CD14-positive monocyte (primary cell): ENCODE measurements at regions not wholly inside any gene's neighbourhood (a gene's known extent, or its start where the extent isn't known, plus 50 kb on each side); places are given as distances from the start of the nearest gene placed in this dataset.

ENCODE experiments used
- DNase-seq, 3 donors: peaks; one replicate each; pipeline ENCODE4 v3.0.0-alpha.2; 2011 to 2022
- H2AFZ ChIP-seq: 2 replicates; pipeline ENCODE4 v1.6.0; 2012; ENCODE audit warnings: mild to moderate bottlenecking, low read depth, low read length, inconsistent platforms; ENCODE audit not compliant: insufficient read depth, poor library complexity, severe bottlenecking
- H3K27ac ChIP-seq, 2 donors: 1 replicate in 1 of 2; 2 replicates in 1 of 2; pipeline ENCODE4 v1.5.1; 2012 to 2013; ENCODE audit warnings: low read length in 2 of 2, control low read depth in 1 of 2, inconsistent platforms in 1 of 2, low read depth in 1 of 2, mild to moderate bottlenecking in 1 of 2
- H3K27me3 ChIP-seq, 2 donors: one replicate each; pipeline versions ENCODE4 v1.6.0 to v1.6.1; 2011 to 2013; ENCODE audit warnings: low read length in 2 of 2; ENCODE audit not compliant: control insufficient read depth in 2 of 2, insufficient read depth in 2 of 2
- H3K36me3 ChIP-seq, 2 donors: replicated peaks in 1 of 2; 1 replicate in 1 of 2; 2 replicates in 1 of 2; pipeline versions ENCODE4 v1.5.1 to v1.6.1; 2012 to 2013; ENCODE audit warnings: low read length in 2 of 2, control low read depth in 1 of 2, inconsistent platforms in 1 of 2, mild to moderate bottlenecking in 1 of 2; ENCODE audit not compliant: insufficient read depth in 2 of 2, control insufficient read depth in 1 of 2
- H3K4me1 ChIP-seq, 2 donors: 1 replicate in 1 of 2; 2 replicates in 1 of 2; pipeline versions ENCODE4 v1.5.1 to v1.6.1; 2012 to 2013; ENCODE audit warnings: low read length in 2 of 2, control low read depth in 1 of 2, inconsistent platforms in 1 of 2, mild to moderate bottlenecking in 1 of 2, moderate library complexity in 1 of 2; ENCODE audit not compliant: insufficient read depth in 2 of 2, control insufficient read depth in 1 of 2
- H3K4me2 ChIP-seq: replicated peaks from 2 replicates; pipeline ENCODE3; 2012; ENCODE audit warnings: low read length, moderate library complexity, mild to moderate bottlenecking; ENCODE audit not compliant: poor library complexity, severe bottlenecking; ENCODE audit errors: extremely low read depth
- H3K4me3 ChIP-seq, 3 experiments: fragments of 200-600 bp in 1 of 3; sonication (generic) in 1 of 3; replicated peaks in 1 of 3; 1 replicate in 2 of 3; 2 replicates in 1 of 3; pipeline ENCODE4 v1.5.1; 2011 to 2013; ENCODE audit warnings: low read length in 3 of 3, mild to moderate bottlenecking in 3 of 3, control low read depth in 2 of 3, low read depth in 2 of 3, inconsistent platforms in 1 of 3, moderate library complexity in 1 of 3
- H3K79me2 ChIP-seq: 2 replicates; pipeline ENCODE4 v1.6.0; 2012; ENCODE audit warnings: mild to moderate bottlenecking, control low read depth, inconsistent platforms, low read length, moderate library complexity; ENCODE audit not compliant: insufficient read depth
- H3K9ac ChIP-seq: 2 replicates; pipeline ENCODE4 v1.6.0; 2017; ENCODE audit warnings: low read length, mild to moderate bottlenecking; ENCODE audit not compliant: insufficient read depth, poor library complexity, severe bottlenecking
- H3K9me3 ChIP-seq, 2 donors: replicated peaks in 1 of 2; 1 replicate in 1 of 2; 2 replicates in 1 of 2; pipeline versions ENCODE4 v1.5.1 to v1.6.1; 2012 to 2013; ENCODE audit warnings: low read length in 2 of 2, control low read depth in 1 of 2; ENCODE audit not compliant: control insufficient read depth in 1 of 2, insufficient read depth in 1 of 2
- H4K20me1 ChIP-seq: 2 replicates; pipeline ENCODE4 v1.6.0; 2012; ENCODE audit warnings: mild to moderate bottlenecking, low read length, control low read depth, moderate library complexity; ENCODE audit not compliant: insufficient read depth
- H3K27ac Mint-ChIP-seq, 7 donors: one replicate each; pipeline ENCODE4 v1.8.0; 2020; ENCODE audit warnings: mild to moderate bottlenecking in 7 of 7, mixed read lengths in 7 of 7, moderate library complexity in 6 of 7, inconsistent platforms in 2 of 7
- H3K27me3 Mint-ChIP-seq, 3 donors: one replicate each; pipeline ENCODE4 v1.8.0; 2021 to 2022; ENCODE audit warnings: low read depth in 3 of 3, mild to moderate bottlenecking in 3 of 3, mixed read lengths in 3 of 3, moderate library complexity in 3 of 3, inconsistent platforms in 1 of 3
- H3K36me3 Mint-ChIP-seq, 2 donors: one replicate each; pipeline ENCODE4 v1.8.0; 2020; ENCODE audit warnings: mixed read lengths in 2 of 2, inconsistent platforms in 1 of 2, mild to moderate bottlenecking in 1 of 2
- H3K4me1 Mint-ChIP-seq: one replicate; pipeline ENCODE4 v1.8.0; 2020; ENCODE audit warnings: mild to moderate bottlenecking, mixed read lengths
- H3K4me3 Mint-ChIP-seq, 2 donors: one replicate each; pipeline ENCODE4 v1.8.0; 2020; ENCODE audit warnings: mild to moderate bottlenecking in 2 of 2, mixed read lengths in 2 of 2, moderate library complexity in 1 of 2
- H3K9me3 Mint-ChIP-seq, 7 donors: one replicate each; pipeline ENCODE4 v1.8.0; 2020 to 2022; ENCODE audit warnings: mixed read lengths in 7 of 7, mild to moderate bottlenecking in 6 of 7, moderate library complexity in 6 of 7, inconsistent platforms in 2 of 7
- CTCF ChIP-seq: fragments of 200-600 bp; IDR thresholded peaks from one replicate; pipeline ENCODE4 v1.8.0; 2022; ENCODE audit warnings: antibody characterized with exemption, mild to moderate bottlenecking
- WGBS: methylation state at CpG from one replicate; pipeline ENCODE4 v1.1.5; 2013; ENCODE audit warnings: missing lambda C conversion rate; ENCODE audit not compliant: insufficient coverage; 5-methylcytosine and 5-hydroxymethylcytosine counted together
- intact Hi-C, 2 donors: fragments of 100-400 bp; cut with micrococcal nuclease; formaldehyde crosslinking; loops; one replicate each; pipeline versions ENCODE4 v1.15.0 to v1.15.1; 2023

- Mint-ChIP-seq H3K4me3 (no peak overlapping the region), H3K27ac (no peak overlapping the region), H3K36me3 (no peaks in the 10 kb centered on the region), H3K4me1 (no peaks in the 10 kb centered on the region), H3K9me3 (peaks cover 0 to 5% (median 0%) of the 10 kb centered on the region in 7 donors), H3K27me3 (peaks cover 0 to 4% (median 3%) of the 10 kb centered on the region in 3 donors)
- Histone ChIP-seq H3K9ac (no peak overlapping the region), H3K9me3 (peaks cover 0 to 1% of the 10 kb centered on the region in 2 donors), H2AFZ (no peak overlapping the region), H3K4me1 (no peaks in the 10 kb centered on the region), H3K4me2 (no peak overlapping the region), H3K27me3 (no peaks in the 10 kb centered on the region), H3K79me2 (no peaks in the 10 kb centered on the region), H3K27ac (no peak overlapping the region), H4K20me1 (no peaks in the 10 kb centered on the region), H3K4me3 (no peak overlapping the region), H3K36me3 (no peaks in the 10 kb centered on the region)
- intact Hi-C loops, result no loop called here
- DNase-seq, result no peak
- WGBS, result 0% methylated on average over 1 of the region's 1 CpG
- TF ChIP-seq CTCF, result no peak
Measured at GRCh38 chr4:162841753-162842152, 324.9 kb downstream of the NAF1 start.

DNA sequence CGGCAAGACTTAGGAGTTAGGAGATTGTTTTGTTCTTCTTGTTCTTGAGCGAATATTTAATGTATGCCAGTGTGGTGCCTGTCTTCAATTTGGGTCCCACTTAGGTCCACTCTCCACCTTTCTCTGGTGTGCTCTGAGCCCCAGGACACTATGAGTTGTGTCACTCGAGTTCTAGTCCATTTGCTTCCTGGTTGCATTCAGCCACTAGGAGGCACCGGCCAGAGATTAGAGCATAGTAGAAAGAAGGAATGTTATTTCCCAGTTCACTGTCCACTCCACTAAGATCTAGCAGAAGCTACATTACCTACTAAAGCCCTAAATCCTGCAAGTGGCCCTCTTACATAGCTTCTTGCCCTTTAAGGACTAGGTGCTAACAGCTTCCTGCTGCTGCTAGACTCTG lies 326.9 kb downstream of the NAF1 start:
- Histone ChIP-seq H4K20me1 (no peaks in the 10 kb centered on the region), H3K9me3 (peaks cover 0 to 7% of the 10 kb centered on the region in 2 donors), H3K4me2 (no peak overlapping the region), H3K79me2 (no peaks in the 10 kb centered on the region), H3K27ac (no peak overlapping the region), H3K27me3 (no peaks in the 10 kb centered on the region), H3K9ac (no peak overlapping the region), H2AFZ (no peak overlapping the region), H3K4me1 (no peaks in the 10 kb centered on the region), H3K36me3 (no peaks in the 10 kb centered on the region), H3K4me3 (no peak overlapping the region)
- intact Hi-C loops, result no loop called here
- WGBS, result no CpG with 5 or more reads among the region's 4 CpGs
- Mint-ChIP-seq H3K27ac (no peak overlapping the region), H3K4me3 (no peak overlapping the region), H3K27me3 (peaks cover 0 to 4% (median 3%) of the 10 kb centered on the region in 3 donors), H3K4me1 (no peaks in the 10 kb centered on the region), H3K9me3 (peaks cover 0 to 10% (median 2%) of the 10 kb centered on the region in 7 donors), H3K36me3 (no peaks in the 10 kb centered on the region)
- DNase-seq, result no peak
- TF ChIP-seq CTCF, result no peak
